Sigmoid colon (tissue), 3 donors: ENCODE measurements at regions not wholly inside any gene's neighbourhood (a gene's known extent, or its start where the extent isn't known, plus 50 kb on each side); places are given as distances from the start of the nearest gene placed in this dataset.

ENCODE experiments used
- POLR2A ChIP-seq, 2 donors: fragments of 450-650 bp; IDR thresholded peaks; one replicate each; pipeline ENCODE4 v1.6.1; 2016; ENCODE audit warnings: antibody characterized with exemption in 2 of 2, mild to moderate bottlenecking in 2 of 2, moderate library complexity in 2 of 2
- TF ChIP-seq, protein P1 (sequence below), 4 experiments: fragments of 450-650 bp in 3 of 4; fragments of 200-600 bp in 1 of 4; IDR thresholded peaks; one replicate each; pipeline ENCODE4 v1.5.1; 2016 to 2019; ENCODE audit warnings: antibody characterized with exemption in 4 of 4, mild to moderate bottlenecking in 3 of 4, moderate library complexity in 2 of 4

GRCh38 chr2:91477731-91478672, 2786.5 kb downstream of the RPIA start:
- TF ChIP-seq, protein P1, sequence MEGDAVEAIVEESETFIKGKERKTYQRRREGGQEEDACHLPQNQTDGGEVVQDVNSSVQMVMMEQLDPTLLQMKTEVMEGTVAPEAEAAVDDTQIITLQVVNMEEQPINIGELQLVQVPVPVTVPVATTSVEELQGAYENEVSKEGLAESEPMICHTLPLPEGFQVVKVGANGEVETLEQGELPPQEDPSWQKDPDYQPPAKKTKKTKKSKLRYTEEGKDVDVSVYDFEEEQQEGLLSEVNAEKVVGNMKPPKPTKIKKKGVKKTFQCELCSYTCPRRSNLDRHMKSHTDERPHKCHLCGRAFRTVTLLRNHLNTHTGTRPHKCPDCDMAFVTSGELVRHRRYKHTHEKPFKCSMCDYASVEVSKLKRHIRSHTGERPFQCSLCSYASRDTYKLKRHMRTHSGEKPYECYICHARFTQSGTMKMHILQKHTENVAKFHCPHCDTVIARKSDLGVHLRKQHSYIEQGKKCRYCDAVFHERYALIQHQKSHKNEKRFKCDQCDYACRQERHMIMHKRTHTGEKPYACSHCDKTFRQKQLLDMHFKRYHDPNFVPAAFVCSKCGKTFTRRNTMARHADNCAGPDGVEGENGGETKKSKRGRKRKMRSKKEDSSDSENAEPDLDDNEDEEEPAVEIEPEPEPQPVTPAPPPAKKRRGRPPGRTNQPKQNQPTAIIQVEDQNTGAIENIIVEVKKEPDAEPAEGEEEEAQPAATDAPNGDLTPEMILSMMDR (IDR thresholded peaks at IDR 0.05): no peak
- TF ChIP-seq POLR2A (IDR thresholded peaks at IDR 0.05): no peak
